HEK293 (cell line): ENCODE measurements at regions not wholly inside any gene's neighbourhood (a gene's known extent, or its start where the extent isn't known, plus 50 kb on each side); places are given as distances from the start of the nearest gene placed in this dataset.

ENCODE experiments used
- CTCF ChIA-PET: fragments of 350-600 bp; formaldehyde crosslinking; extraction: SDS; loops from one replicate; lab custom pipeline; 2021; ENCODE audit warnings: antibody characterized with exemption; lab: Yijun Ruan, JAX
- POLR2A ChIA-PET: fragments of 300-600 bp; formaldehyde crosslinking; extraction: SDS; loops from one replicate; lab custom pipeline; 2020; ENCODE audit warnings: antibody characterized with exemption, inconsistent platforms; lab: Yijun Ruan, JAX
- H3K27ac ChIP-seq: fragments of 200-500 bp; sonication (Bioruptor generic); 2 replicates; pipeline ENCODE4 v1.5.1; 2014; ENCODE audit warnings: low read depth, low read length, control low read depth, inconsistent platforms; ENCODE audit errors: extremely low read depth
- H3K36me3 ChIP-seq, 2 experiments: fragments of 200-500 bp in 1 of 2; sonication (Bioruptor generic) in 1 of 2; 1 replicate in 1 of 2; 2 replicates in 1 of 2; pipeline ENCODE4 v1.5.1; 2014 to 2017; ENCODE audit warnings: inconsistent platforms in 2 of 2, low read length in 2 of 2; ENCODE audit not compliant: control insufficient read depth in 2 of 2, insufficient read depth in 1 of 2
- H3K4me1 ChIP-seq: fragments of 200-500 bp; sonication (Bioruptor generic); 2 replicates; pipeline ENCODE4 v1.5.1; 2014; ENCODE audit warnings: mild to moderate bottlenecking, low read length, inconsistent platforms; ENCODE audit not compliant: control insufficient read depth, insufficient read depth
- H3K4me3 ChIP-seq: 2 replicates; pipeline ENCODE4 v1.5.1; 2011; ENCODE audit warnings: low read depth, mild to moderate bottlenecking, control low read depth, low read length, moderate library complexity
- H3K9me3 ChIP-seq: fragments of 200-500 bp; sonication (Bioruptor generic); 2 replicates; pipeline ENCODE4 v1.5.1; 2014; ENCODE audit warnings: low read depth, low read length, inconsistent platforms; ENCODE audit not compliant: control insufficient read depth, insufficient read depth
- EGR2 ChIP-seq: fragments of 450-650 bp; formaldehyde crosslinking; IDR thresholded peaks from 2 replicates; pipeline ENCODE4 v1.5.1; 2016; ENCODE audit warnings: low read depth, missing biosample characterization, missing genetic modification characterization
- FEZF1 ChIP-seq: fragments of 450-650 bp; formaldehyde crosslinking; IDR thresholded peaks from 2 replicates; pipeline ENCODE4 v1.5.1; 2016; ENCODE audit warnings: missing biosample characterization, missing genetic modification characterization
- GFI1B ChIP-seq: fragments of 450-650 bp; formaldehyde crosslinking; IDR thresholded peaks from 2 replicates; pipeline ENCODE4 v1.5.1; 2016; ENCODE audit warnings: missing biosample characterization, missing genetic modification characterization
- HOXA7 ChIP-seq: sonication (generic); formaldehyde crosslinking; IDR thresholded peaks from 2 replicates; pipeline ENCODE4 v1.8.1; 2022; ENCODE audit warnings: missing genetic modification reagents, borderline replicate concordance
- REPIN1 ChIP-seq: fragments of 450-650 bp; formaldehyde crosslinking; IDR thresholded peaks from 2 replicates; pipeline ENCODE4 v1.5.1; 2017; ENCODE audit warnings: missing biosample characterization, missing genetic modification characterization, low read depth
- SALL2 ChIP-seq: fragments of 450-650 bp; formaldehyde crosslinking; IDR thresholded peaks from 2 replicates; pipeline ENCODE4 v1.5.0; 2017; ENCODE audit warnings: missing biosample characterization, mild to moderate bottlenecking, missing genetic modification characterization, borderline replicate concordance
- SCRT1 ChIP-seq: fragments of 450-650 bp; formaldehyde crosslinking; IDR thresholded peaks from 2 replicates; pipeline ENCODE4 v1.5.1; 2016; ENCODE audit warnings: missing biosample characterization, missing genetic modification characterization, borderline replicate concordance
- SETDB1 ChIP-seq: IDR thresholded peaks from one replicate; pipeline ENCODE4 v1.6.1; 2017; ENCODE audit warnings: mild to moderate bottlenecking, low read length, moderate library complexity, mixed read lengths; ENCODE audit not compliant: insufficient read length
- SP7 ChIP-seq: fragments of 450-650 bp; formaldehyde crosslinking; IDR thresholded peaks from 2 replicates; pipeline ENCODE4 v1.5.1; 2016; ENCODE audit warnings: missing biosample characterization, missing genetic modification characterization
- YY1 ChIP-seq: fragments of 450-650 bp; formaldehyde crosslinking; IDR thresholded peaks from 2 replicates; pipeline ENCODE4 v1.5.1; 2018; ENCODE audit warnings: missing biosample characterization, missing genetic modification characterization
- ZBTB21 ChIP-seq: fragments of 450-650 bp; formaldehyde crosslinking; IDR thresholded peaks from 2 replicates; pipeline ENCODE4 v1.5.1; 2017; ENCODE audit warnings: missing biosample characterization, missing genetic modification characterization
- ZFHX2 ChIP-seq: fragments of 450-650 bp; formaldehyde crosslinking; conservative IDR thresholded peaks from 2 replicates; pipeline ENCODE4 v1.5.1; 2016; ENCODE audit warnings: missing biosample characterization, missing genetic modification characterization
- ZNF10 ChIP-seq: fragments of 450-650 bp; formaldehyde crosslinking; IDR thresholded peaks from 2 replicates; pipeline ENCODE4 v1.5.1; 2017; ENCODE audit warnings: missing biosample characterization, missing genetic modification characterization
- ZNF140 ChIP-seq: fragments of 450-650 bp; formaldehyde crosslinking; IDR thresholded peaks from 2 replicates; pipeline ENCODE4 v1.5.1; 2016; ENCODE audit warnings: missing biosample characterization, missing genetic modification characterization
- ZNF155 ChIP-seq: fragments of 450-650 bp; formaldehyde crosslinking; IDR thresholded peaks from 2 replicates; pipeline ENCODE4 v1.5.1; 2016; ENCODE audit warnings: missing biosample characterization, missing genetic modification characterization
- ZNF16 ChIP-seq: fragments of 450-650 bp; formaldehyde crosslinking; IDR thresholded peaks from 2 replicates; pipeline ENCODE4 v1.5.1; 2016; ENCODE audit warnings: low read depth, missing biosample characterization, missing genetic modification characterization
- ZNF174 ChIP-seq: fragments of 450-650 bp; formaldehyde crosslinking; IDR thresholded peaks from 2 replicates; pipeline ENCODE4 v1.5.0; 2017; ENCODE audit warnings: missing biosample characterization, mild to moderate bottlenecking, missing genetic modification characterization
- ZNF221 ChIP-seq: fragments of 450-650 bp; formaldehyde crosslinking; IDR thresholded peaks from 2 replicates; pipeline ENCODE4 v1.5.1; 2017; ENCODE audit warnings: missing biosample characterization, missing genetic modification characterization, borderline replicate concordance
- ZNF266 ChIP-seq: fragments of 450-650 bp; formaldehyde crosslinking; IDR thresholded peaks from 2 replicates; pipeline ENCODE4 v1.5.1; 2016; ENCODE audit warnings: missing biosample characterization, missing genetic modification characterization, low read depth
- ZNF274 ChIP-seq, 2 experiments: fragments of 200-500 bp in 1 of 2; fragments of 450-650 bp in 1 of 2; sonication (Bioruptor generic) in 1 of 2; formaldehyde crosslinking in 1 of 2; IDR thresholded peaks; 2 replicates each; pipeline versions ENCODE4 v1.5.1 to v1.6.1; 2014 to 2016; ENCODE audit warnings: borderline replicate concordance in 1 of 2, inconsistent platforms in 1 of 2, low read length in 1 of 2, missing biosample characterization in 1 of 2, missing genetic modification characterization in 1 of 2
- ZNF391 ChIP-seq: fragments of 450-650 bp; formaldehyde crosslinking; IDR thresholded peaks from 2 replicates; pipeline ENCODE4 v1.5.1; 2016; ENCODE audit warnings: low read depth, missing biosample characterization, missing genetic modification characterization, borderline replicate concordance
- ZNF433 ChIP-seq: fragments of 450-650 bp; formaldehyde crosslinking; IDR thresholded peaks from 2 replicates; pipeline ENCODE4 v1.5.1; 2016; ENCODE audit warnings: missing biosample characterization, missing genetic modification characterization, low read depth
- ZNF521 ChIP-seq: fragments of 450-650 bp; formaldehyde crosslinking; IDR thresholded peaks from 2 replicates; pipeline ENCODE4 v1.5.1; 2017; ENCODE audit warnings: missing biosample characterization, mild to moderate bottlenecking, missing genetic modification characterization
- ZNF544 ChIP-seq: fragments of 450-650 bp; formaldehyde crosslinking; IDR thresholded peaks from 2 replicates; pipeline ENCODE4 v1.5.0; 2017; ENCODE audit warnings: missing biosample characterization, missing genetic modification characterization
- ZNF549 ChIP-seq: fragments of 450-650 bp; IDR thresholded peaks from 2 replicates; pipeline ENCODE4 v1.5.1; 2018; ENCODE audit warnings: missing biosample characterization, missing genetic modification characterization, mild to moderate bottlenecking, inconsistent platforms, moderate library complexity
- ZNF585B ChIP-seq: fragments of 450-650 bp; formaldehyde crosslinking; IDR thresholded peaks from 2 replicates; pipeline ENCODE4 v1.5.1; 2016; ENCODE audit warnings: missing biosample characterization, missing genetic modification characterization
- ZNF624 ChIP-seq: fragments of 450-650 bp; formaldehyde crosslinking; IDR thresholded peaks from 2 replicates; pipeline ENCODE4 v1.5.1; 2017; ENCODE audit warnings: missing biosample characterization, missing genetic modification characterization
- ZNF660 ChIP-seq: fragments of 450-650 bp; IDR thresholded peaks from 2 replicates; pipeline ENCODE4 v1.5.1; 2018; ENCODE audit warnings: missing biosample characterization, mild to moderate bottlenecking, missing genetic modification characterization
- ZNF664 ChIP-seq: fragments of 450-650 bp; formaldehyde crosslinking; IDR thresholded peaks from 2 replicates; pipeline ENCODE4 v1.5.1; 2016; ENCODE audit warnings: missing biosample characterization, missing genetic modification characterization
- ZNF701 ChIP-seq: fragments of 450-650 bp; formaldehyde crosslinking; IDR thresholded peaks from 2 replicates; pipeline ENCODE4 v1.5.1; 2016; ENCODE audit warnings: missing biosample characterization, missing genetic modification characterization
- TF ChIP-seq, protein P1 (sequence below): fragments of 450-650 bp; formaldehyde crosslinking; IDR thresholded peaks from 2 replicates; pipeline ENCODE4 v1.5.1; 2016; ENCODE audit warnings: missing biosample characterization, missing genetic modification characterization
- TF ChIP-seq, protein P2 (sequence below): fragments of 450-650 bp; formaldehyde crosslinking; IDR thresholded peaks from 2 replicates; pipeline ENCODE4 v1.5.1; 2016; ENCODE audit warnings: missing biosample characterization, missing genetic modification characterization
- TF ChIP-seq, protein P3 (sequence below): fragments of 450-650 bp; formaldehyde crosslinking; IDR thresholded peaks from 2 replicates; pipeline ENCODE4 v1.5.1; 2016; ENCODE audit warnings: missing biosample characterization, missing genetic modification characterization
- TF ChIP-seq, protein P4 (sequence below): fragments of 450-650 bp; formaldehyde crosslinking; IDR thresholded peaks from 2 replicates; pipeline ENCODE4 v1.5.1; 2017; ENCODE audit warnings: missing biosample characterization, missing genetic modification characterization

DNA sequence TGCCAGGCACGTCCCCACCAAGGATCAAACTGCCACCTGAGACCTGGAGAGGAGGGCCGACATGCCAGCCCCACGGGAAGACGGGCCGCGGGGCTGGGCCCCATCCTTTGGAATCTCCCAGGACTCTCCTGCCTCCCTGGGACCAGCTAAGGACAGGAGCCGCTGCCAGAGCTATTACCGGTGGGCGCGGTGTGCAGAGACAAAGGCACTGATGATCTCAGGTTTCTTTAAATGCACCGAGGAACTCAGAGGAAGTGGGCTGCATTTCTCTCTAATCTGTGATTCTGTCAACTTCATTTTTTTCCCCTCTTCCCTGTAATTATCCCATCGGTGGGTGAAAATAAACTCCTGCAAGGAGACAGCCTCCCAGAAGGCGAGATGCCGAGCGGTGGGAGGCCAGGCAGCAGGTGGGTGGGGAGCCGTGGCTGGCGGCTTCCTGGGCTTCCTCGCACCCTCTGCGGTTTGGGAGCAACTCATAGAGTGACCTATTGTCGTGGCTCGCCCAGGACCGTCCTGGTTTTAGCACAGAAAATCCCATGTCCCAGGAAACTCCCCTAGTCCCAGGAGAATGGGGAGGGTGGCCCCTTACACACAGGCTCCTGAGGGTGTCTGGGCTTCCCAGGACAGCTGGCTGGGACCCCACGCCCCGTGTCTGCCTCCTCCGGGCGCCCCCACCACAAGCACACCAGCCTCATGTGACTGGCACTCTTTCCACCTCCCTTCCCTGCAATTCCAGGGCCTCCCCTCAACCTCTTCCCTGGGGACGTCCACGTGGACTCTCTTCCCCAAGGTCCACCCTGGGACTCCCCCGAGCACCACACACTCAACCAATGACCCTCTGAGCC, 62.3 kb upstream of the ADRA2C start:
- Histone ChIP-seq H3K4me1 (no peaks in the 10 kb centered on the region), H3K36me3 (no peaks in the 10 kb centered on the region), H3K27ac (no peak overlapping the region), H3K4me3 (no peak overlapping the region), H3K9me3 (no peaks in the 10 kb centered on the region)
- POLR2A ChIA-PET = no interaction called here
- CTCF ChIA-PET = interaction anchor here (0.6 to 0.7 kb wide), 2 partner anchors 81 to 1199 kb away, joined by 3 read pairs; no protein-coding TSS in a partner anchor
- TF ChIP-seq YY1 (tag by site-specific recombination) (no peak), GFI1B (no peak), SETDB1 (no peak), ZNF155 (tag by site-specific recombination) (no peak), ZNF174 (tag by site-specific recombination) (no peak), REPIN1 (no peak), ZNF266 (tag by site-specific recombination) (no peak), ZNF433 (tag by site-specific recombination) (no peak), ZNF140 (tag by site-specific recombination) (no peak), ZNF10 (no peak), ZNF16 (tag by site-specific recombination) (no peak), EGR2 (tag by site-specific recombination) (peak; percentile 79), SCRT1 (no peak), ZBTB21 (tag by site-specific recombination) (no peak), SP7 (tag by site-specific recombination) (peak; percentile 92), HOXA7 (CRISPR knock-in tag) (no peak), ZNF701 (tag by site-specific recombination) (no peak), ZNF521 (tag by site-specific recombination) (no peak), ZNF274 (IDR thresholded peaks at IDR 0.05; ENCODE audit: low read length) (no peak), ZNF274 (tag by site-specific recombination; IDR thresholded peaks at IDR 0.05; ENCODE audit: borderline replicate concordance) (no peak), ZNF664 (tag by site-specific recombination) (no peak), SALL2 (tag by site-specific recombination) (no peak), ZNF660 (tag by site-specific recombination) (no peak), ZNF585B (tag by site-specific recombination) (no peak), ZNF624 (no peak), ZNF221 (tag by site-specific recombination) (no peak), FEZF1 (tag by site-specific recombination) (no peak), ZNF391 (tag by site-specific recombination) (no peak), ZFHX2 (tag by site-specific recombination) (peak; percentile 81), ZNF549 (tag by site-specific recombination) (no peak), ZNF544 (tag by site-specific recombination) (no peak)
- TF ChIP-seq, protein P1, sequence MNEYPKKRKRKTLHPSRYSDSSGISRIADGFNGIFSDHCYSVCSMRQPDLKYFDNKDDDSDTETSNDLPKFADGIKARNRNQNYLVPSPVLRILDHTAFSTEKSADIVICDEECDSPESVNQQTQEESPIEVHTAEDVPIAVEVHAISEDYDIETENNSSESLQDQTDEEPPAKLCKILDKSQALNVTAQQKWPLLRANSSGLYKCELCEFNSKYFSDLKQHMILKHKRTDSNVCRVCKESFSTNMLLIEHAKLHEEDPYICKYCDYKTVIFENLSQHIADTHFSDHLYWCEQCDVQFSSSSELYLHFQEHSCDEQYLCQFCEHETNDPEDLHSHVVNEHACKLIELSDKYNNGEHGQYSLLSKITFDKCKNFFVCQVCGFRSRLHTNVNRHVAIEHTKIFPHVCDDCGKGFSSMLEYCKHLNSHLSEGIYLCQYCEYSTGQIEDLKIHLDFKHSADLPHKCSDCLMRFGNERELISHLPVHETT (tag by site-specific recombination) = no peak
- TF ChIP-seq, protein P2, sequence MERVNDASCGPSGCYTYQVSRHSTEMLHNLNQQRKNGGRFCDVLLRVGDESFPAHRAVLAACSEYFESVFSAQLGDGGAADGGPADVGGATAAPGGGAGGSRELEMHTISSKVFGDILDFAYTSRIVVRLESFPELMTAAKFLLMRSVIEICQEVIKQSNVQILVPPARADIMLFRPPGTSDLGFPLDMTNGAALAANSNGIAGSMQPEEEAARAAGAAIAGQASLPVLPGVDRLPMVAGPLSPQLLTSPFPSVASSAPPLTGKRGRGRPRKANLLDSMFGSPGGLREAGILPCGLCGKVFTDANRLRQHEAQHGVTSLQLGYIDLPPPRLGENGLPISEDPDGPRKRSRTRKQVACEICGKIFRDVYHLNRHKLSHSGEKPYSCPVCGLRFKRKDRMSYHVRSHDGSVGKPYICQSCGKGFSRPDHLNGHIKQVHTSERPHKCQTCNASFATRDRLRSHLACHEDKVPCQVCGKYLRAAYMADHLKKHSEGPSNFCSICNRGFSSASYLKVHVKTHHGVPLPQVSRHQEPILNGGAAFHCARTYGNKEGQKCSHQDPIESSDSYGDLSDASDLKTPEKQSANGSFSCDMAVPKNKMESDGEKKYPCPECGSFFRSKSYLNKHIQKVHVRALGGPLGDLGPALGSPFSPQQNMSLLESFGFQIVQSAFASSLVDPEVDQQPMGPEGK (tag by site-specific recombination) = no peak
- TF ChIP-seq, protein P3, sequence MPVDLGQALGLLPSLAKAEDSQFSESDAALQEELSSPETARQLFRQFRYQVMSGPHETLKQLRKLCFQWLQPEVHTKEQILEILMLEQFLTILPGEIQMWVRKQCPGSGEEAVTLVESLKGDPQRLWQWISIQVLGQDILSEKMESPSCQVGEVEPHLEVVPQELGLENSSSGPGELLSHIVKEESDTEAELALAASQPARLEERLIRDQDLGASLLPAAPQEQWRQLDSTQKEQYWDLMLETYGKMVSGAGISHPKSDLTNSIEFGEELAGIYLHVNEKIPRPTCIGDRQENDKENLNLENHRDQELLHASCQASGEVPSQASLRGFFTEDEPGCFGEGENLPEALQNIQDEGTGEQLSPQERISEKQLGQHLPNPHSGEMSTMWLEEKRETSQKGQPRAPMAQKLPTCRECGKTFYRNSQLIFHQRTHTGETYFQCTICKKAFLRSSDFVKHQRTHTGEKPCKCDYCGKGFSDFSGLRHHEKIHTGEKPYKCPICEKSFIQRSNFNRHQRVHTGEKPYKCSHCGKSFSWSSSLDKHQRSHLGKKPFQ (tag by site-specific recombination) = no peak
- TF ChIP-seq, protein P4, sequence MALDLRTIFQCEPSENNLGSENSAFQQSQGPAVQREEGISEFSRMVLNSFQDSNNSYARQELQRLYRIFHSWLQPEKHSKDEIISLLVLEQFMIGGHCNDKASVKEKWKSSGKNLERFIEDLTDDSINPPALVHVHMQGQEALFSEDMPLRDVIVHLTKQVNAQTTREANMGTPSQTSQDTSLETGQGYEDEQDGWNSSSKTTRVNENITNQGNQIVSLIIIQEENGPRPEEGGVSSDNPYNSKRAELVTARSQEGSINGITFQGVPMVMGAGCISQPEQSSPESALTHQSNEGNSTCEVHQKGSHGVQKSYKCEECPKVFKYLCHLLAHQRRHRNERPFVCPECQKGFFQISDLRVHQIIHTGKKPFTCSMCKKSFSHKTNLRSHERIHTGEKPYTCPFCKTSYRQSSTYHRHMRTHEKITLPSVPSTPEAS = no peak
